Hippocampal formation (tissue), 2 donors: ENCODE measurements at regions not wholly inside any gene's neighbourhood (a gene's known extent, or its start where the extent isn't known, plus 50 kb on each side); places are given as distances from the start of the nearest gene placed in this dataset.
"Not testable (repeated sequence)": the region's sequence is repeated elsewhere in the genome, so short reads cannot be mapped to it uniquely, and the experiment has no call there.

Source experiments
- DNase-seq, 2 donors: peaks; one replicate each; lab custom pipeline; 2025; lab: John Stamatoyannopoulos, UW

DNA sequence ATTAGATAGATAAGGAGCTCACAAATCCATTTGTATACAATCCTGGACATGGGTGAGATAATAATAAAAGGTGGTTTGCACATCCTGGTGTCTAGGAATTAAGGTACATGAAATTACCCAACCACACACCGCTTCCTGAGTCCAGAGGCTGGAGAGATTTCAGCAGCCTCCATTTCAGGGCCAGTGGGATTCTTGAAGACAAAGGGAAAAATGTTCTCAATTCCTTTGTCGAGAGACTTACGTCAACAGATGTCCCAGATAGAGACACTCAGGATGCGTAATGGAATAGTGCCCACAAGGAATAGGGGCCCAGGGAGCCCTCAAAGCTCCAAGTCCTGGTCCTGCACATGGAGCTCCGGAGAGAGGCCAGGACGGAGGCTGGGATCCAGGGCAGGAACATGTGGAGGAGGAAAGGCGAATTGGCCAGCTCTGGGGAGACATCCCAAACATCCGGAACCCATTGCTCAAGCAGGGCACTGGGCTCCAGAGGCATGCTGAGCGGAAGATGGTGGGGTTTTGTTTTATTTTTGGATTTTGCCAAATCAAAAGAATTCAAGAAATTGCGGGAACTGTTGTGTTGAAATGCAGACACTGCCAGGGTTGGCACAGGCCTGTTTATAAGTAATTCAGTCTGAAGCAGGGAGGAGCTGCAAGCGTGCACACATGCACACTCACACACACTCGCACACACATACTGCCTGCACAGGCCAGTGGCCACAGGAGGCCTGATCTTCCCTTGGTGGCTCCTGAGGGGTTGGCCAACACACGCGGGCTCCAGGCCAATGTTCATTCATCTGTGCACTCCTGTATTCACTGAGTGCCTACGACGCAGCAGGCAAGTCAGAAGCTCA lies 97.2 kb downstream of the NOG start:
- DNase-seq = no peak

DNA sequence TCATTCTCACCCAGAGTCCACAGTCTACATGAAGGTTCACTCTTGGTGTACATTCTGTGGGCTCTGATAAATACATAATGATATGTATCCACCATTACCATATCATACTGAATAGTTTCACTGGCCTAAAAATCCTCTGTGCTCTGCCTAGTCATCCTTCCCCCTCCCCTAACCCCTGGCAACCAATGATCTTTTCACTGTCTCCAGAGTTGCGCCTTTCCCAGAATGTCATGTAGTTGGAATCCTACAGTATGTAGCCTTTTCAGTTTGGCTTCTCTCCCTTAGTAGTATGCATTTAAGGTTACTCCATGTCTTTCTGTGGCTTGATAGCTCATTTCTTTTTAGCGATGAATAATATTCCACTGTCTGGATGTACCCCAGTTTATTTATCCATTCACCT lies 101.3 kb downstream of the NOG start:
- DNase-seq = no peak

- no peak for DNase-seq
These were observed 103.7 kb downstream of the NOG start for GRCh38 chr17:56697190-56697589.

- DNase-seq = no peak
These were observed 105.8 kb downstream of the NOG start for GRCh38 chr17:56699186-56699894.

DNA sequence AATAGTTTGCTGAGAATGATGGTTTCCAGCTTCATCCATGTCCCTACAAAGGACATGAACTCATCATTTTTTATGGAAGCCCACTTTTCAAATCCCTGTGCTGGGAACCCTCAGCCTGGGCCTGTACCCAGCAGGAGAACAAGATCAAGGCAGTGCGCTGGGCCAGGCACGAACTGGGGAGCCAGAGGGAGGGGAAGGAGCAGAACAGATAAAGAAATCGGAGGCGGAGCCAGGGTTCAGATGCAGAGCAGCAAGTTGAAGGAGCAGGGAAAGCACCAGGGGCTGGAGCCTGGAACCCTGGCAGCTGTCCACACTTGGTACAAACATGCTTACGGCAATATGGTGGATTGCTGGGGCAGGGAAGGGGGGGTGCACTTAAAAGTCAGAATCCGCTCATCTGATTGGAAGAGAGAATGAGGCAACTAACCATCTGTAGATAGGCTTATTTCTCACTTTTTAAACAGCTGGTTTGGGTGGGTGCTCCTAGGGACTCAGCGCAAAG lies 107.5 kb downstream of the NOG start:
- DNase-seq = no peak

GRCh38 chr17:56707312-56708219 lies 114.1 kb downstream of the NOG start:
- DNase-seq = no peak

- no peak for DNase-seq
These were observed 114.7 kb downstream of the NOG start for GRCh38 chr17:56708220-56708558.

DNA sequence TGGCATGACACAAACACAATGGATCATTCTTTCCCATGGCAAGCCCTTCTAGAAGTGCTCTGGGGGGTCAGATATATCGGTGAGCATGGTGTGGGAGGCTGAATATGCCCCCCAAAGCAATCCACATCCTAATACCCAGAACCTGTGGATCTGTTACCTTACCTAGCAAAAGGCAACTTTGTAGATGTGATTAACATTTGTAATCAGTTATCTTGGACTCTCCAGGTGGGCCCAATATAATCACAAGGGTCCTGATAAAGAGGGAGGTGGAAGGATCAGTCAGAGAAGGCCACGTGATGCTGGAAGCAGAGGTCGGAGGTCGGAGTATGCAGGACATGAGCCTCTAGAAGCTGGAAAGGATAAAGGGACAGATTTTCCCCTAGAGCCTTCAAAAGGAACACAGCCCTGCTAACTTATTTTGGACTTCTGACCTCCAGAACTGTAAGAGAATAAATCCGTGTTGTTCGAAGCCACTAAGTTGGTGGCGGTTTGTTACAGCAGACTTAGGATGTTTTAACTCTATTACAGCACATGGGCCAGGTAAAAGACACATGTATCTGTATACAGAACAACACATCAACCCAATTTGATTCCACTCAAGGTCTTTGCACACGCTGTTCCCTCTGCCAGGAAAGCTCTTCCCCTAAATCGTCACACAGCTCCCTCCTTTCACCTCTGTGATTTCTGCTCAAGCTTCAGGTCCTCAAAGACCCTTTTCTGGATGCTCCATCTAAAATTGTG lies 115.3 kb downstream of the NOG start:
- no peak for DNase-seq

DNA sequence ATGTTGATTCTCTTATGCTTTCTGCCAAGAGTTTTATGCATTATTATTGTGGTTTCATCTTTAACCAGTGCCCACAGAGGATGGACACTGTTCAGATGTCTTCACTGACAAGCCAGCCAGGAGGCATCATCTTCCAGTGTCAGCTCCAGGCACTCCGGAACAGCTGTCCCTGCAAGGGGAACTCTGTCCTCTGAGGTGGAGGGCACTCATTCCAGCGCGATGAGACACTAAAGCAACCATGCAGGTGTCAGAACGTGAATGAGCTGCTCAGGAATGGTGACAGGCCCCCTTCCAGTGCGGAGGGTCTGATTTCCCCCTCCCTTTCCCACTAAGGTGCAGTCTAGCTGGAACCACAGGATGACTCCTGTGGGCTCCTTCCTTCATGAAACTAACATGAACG lies 117.5 kb downstream of the NOG start:
- DNase-seq = no peak

DNA sequence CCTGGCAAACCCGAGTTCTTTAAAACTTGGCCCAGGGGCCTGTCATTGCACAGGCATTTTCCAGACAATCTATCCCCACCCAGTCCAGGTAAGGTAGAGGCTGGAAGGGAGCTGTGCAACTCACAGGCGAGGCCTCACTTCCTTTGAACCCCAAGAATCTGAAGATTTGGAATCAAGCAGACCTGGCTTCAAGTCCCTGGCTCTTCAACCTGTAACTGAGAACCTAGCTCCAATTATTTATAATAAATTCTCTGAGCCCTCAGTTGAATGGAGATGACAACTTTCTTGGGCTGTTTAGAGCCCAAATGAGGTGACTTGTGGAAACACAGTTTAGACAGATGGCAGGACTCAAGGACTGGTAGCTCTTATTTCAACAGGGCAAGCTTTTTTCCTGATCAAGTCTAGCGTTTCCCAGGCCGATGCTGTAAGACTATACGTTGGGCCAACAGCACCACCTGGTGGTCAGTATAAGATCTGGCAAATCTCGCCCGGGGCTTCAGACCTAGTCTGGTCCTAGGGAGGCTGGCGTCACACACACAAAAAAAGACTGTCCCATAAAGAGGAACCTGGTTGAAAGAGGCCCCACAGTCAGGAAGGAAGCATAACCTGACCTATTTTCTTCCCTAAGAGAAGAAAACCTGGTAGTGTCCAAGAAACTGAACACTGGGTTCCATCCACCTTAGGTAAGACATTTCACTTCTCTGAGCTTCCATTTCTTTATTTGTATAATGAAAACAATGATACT lies 117.9 kb downstream of the C17orf67 start:
- DNase-seq = peak; percentile 55 to 72

GRCh38 chr17:56717471-56717870 lies 116.2 kb downstream of the C17orf67 start:
- no peak for DNase-seq

DNA sequence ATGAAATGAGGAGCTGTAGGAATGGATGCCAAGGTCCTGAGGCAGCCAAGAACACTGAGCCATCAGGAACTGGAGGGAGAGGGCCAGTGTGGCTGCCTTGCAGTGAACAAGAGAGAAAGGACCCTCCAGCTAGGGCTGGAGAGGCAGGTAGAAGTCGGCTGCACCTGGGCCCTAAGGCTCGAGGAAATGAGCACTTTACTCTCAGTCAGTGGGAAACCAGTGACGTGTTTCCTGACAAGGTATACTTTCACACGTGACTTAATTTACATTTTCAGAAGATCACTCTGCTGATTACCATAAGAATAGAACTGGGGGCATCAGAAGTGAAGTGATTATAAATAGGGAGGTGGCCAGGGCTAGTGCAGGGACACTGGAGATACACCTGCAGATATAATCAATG lies 115.2 kb downstream of the C17orf67 start:
- DNase-seq = no peak

DNA sequence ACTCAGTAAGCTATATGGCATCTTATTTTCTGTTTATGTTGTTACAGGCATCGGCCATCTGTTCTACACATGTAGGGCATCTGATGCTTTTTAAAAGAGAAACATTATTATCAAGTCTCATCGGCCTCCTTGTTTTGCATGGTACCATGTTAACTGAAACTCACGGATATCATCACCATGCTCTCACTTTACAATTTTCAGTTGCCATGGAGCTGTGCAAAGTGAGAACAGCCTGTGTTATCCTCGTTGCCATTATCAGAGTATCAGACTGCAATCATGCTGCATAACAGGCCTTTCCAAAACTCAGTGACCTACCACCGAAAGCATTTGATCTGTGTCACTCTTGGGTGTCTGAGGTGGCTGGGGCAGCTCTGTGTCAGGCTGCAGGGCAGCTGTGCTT lies 110.3 kb downstream of the C17orf67 start:
- no peak for DNase-seq

GRCh38 chr17:56724664-56725063 lies 109.1 kb downstream of the C17orf67 start:
- DNase-seq = no peak

DNA sequence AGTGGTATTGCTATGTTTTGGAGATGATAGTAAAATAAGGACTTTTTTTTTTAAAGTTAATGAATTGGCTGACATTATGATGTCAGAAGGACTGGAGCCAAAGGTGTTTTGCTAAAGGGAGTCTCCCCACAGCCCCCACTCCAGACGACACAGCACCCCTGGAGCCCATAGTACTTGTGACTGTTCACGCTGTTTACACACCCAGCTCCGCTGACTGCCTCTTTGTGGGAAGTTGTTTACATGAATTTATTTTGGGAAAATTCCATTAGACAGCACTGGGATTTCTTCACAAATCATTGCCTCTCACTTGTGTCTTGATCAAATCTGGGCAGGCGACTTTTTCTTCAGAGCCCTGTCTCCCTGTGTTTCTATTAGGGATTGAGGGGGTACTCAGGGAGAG lies 108.6 kb downstream of the C17orf67 start:
- DNase-seq = no peak

GRCh38 chr17:56727876-56728617 lies 105.7 kb downstream of the C17orf67 start:
- DNase-seq = no peak

- not testable (repeated sequence) for DNase-seq
These were observed 102.6 kb downstream of the C17orf67 start for GRCh38 chr17:56731096-56731495.

DNA sequence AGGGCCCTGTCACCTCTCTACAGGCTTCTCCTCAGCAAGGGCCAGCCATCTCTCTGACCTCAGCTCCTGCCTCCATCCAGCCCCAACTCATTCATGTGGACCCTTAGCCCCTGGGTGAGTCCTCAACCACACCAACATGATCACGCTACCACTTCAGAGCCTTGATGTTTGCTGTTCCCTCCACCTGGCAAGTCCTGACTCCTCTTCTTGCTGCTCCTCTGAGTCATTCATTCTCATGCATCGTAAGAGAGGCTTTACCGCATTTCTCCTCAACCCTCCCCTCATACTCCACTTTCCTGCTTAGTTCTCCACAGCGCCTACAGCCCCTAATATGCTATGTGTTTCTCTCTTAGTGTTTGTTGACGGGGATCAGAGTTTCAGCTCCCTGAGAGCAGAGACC lies 99.9 kb downstream of the C17orf67 start:
- no peak for DNase-seq

- DNase-seq = no peak
These were observed 97.9 kb downstream of the C17orf67 start for GRCh38 chr17:56735842-56736241.
